SK-N-SH (cell line): ENCODE measurements at regions not wholly inside any gene's neighbourhood (a gene's known extent, or its start where the extent isn't known, plus 50 kb on each side); places are given as distances from the start of the nearest gene placed in this dataset.

Experiments
- CTCF ChIA-PET: fragments of 300-600, 350-600 bp; formaldehyde crosslinking; extraction: SDS; loops from one replicate; lab custom pipeline; 2021; lab: Yijun Ruan, JAX
- POLR2A ChIA-PET: fragments of 350-600 bp; sonication (Branson Sonifier 250); formaldehyde crosslinking; extraction: SDS; loops from one replicate; lab custom pipeline; 2020; ENCODE audit warnings: antibody characterized with exemption, inconsistent platforms; lab: Yijun Ruan, JAX
- DNase-seq: peaks from one replicate; pipeline ENCODE4 v3.0.0; 2012
- H2AFZ ChIP-seq: fragments of 200-600 bp; sonication (generic); 2 replicates; pipeline ENCODE4 v1.8.1; 2016; ENCODE audit warnings: antibody characterized with exemption, mild to moderate bottlenecking, low read depth
- H3F3A ChIP-seq: fragments of 200-600 bp; sonication (generic); replicated peaks from 2 replicates; pipeline ENCODE3; 2016; ENCODE audit warnings: antibody characterized with exemption, mild to moderate bottlenecking; ENCODE audit not compliant: insufficient read depth
- H3K27ac ChIP-seq, 2 experiments: fragments of 200-500 bp in 1 of 2; fragments of 200-600 bp in 1 of 2; sonication (Bioruptor generic) in 1 of 2; sonication (generic), shearing (Covaris generic) in 1 of 2; 2 replicates each; pipeline versions ENCODE4 v1.5.1 to v1.6.1; 2014 to 2016; ENCODE audit warnings: low read depth in 2 of 2, inconsistent platforms in 1 of 2, low read length in 1 of 2, mild to moderate bottlenecking in 1 of 2, mixed read lengths in 1 of 2
- H3K27me3 ChIP-seq: fragments of 200-600 bp; sonication (generic), shearing (Covaris generic); 2 replicates; pipeline ENCODE4 v1.6.1; 2016; ENCODE audit warnings: mixed run types; ENCODE audit not compliant: insufficient read depth
- H3K36me3 ChIP-seq, 2 experiments: fragments of 200-500 bp in 1 of 2; fragments of 200-600 bp in 1 of 2; sonication (Bioruptor generic) in 1 of 2; sonication (generic) in 1 of 2; replicated peaks in 1 of 2; 2 replicates each; pipeline versions ENCODE3 to v1.5.1; 2014 to 2016; ENCODE audit warnings: low read length in 1 of 2, mild to moderate bottlenecking in 1 of 2; ENCODE audit not compliant: insufficient read depth in 2 of 2, control insufficient read depth in 1 of 2
- H3K4me1 ChIP-seq, 2 experiments: fragments of 200-500 bp in 1 of 2; fragments of 200-600 bp in 1 of 2; sonication (Bioruptor generic) in 1 of 2; sonication (generic), shearing (Covaris generic) in 1 of 2; 2 replicates each; pipeline versions ENCODE4 v1.5.1 to v1.6.1; 2014 to 2016; ENCODE audit warnings: low read depth in 1 of 2, low read length in 1 of 2, mixed run types in 1 of 2; ENCODE audit not compliant: insufficient read depth in 2 of 2, control insufficient read depth in 1 of 2
- H3K4me2 ChIP-seq: fragments of 200-600 bp; sonication (generic), shearing (Covaris generic); 2 replicates; pipeline ENCODE4 v1.6.1; 2017; ENCODE audit warnings: mixed run types
- H3K4me3 ChIP-seq, 2 experiments: fragments of 200-500 bp in 1 of 2; fragments of 200-600 bp in 1 of 2; sonication (Bioruptor generic) in 1 of 2; sonication (generic), shearing (Covaris generic) in 1 of 2; 2 replicates each; pipeline versions ENCODE4 v1.5.1 to v1.8.1; 2014 to 2016; ENCODE audit warnings: low read depth in 2 of 2, inconsistent platforms in 1 of 2, low read length in 1 of 2, mild to moderate bottlenecking in 1 of 2, mixed read lengths in 1 of 2, moderate library complexity in 1 of 2
- H3K79me2 ChIP-seq: fragments of 200-600 bp; sonication (generic); 2 replicates; pipeline ENCODE4 v1.8.1; 2017; ENCODE audit warnings: mild to moderate bottlenecking; ENCODE audit not compliant: insufficient read depth
- H3K9ac ChIP-seq: fragments of 200-600 bp; sonication (generic); 2 replicates; pipeline ENCODE4 v1.6.1; 2017; ENCODE audit warnings: mixed run types
- H3K9me2 ChIP-seq: fragments of 200-600 bp; sonication (generic); 2 replicates; pipeline ENCODE4 v1.6.1; 2017; ENCODE audit warnings: mixed run types
- H3K9me3 ChIP-seq: fragments of 200-600 bp; sonication (generic); 2 replicates; pipeline ENCODE4 v1.6.1; 2017; ENCODE audit warnings: mixed run types, mild to moderate bottlenecking, moderate library complexity
- H4K20me1 ChIP-seq: fragments of 200-600 bp; sonication (generic); 2 replicates; pipeline ENCODE4 v1.6.1; 2017; ENCODE audit warnings: mild to moderate bottlenecking, mixed run types; ENCODE audit not compliant: insufficient read depth
- CHD2 ChIP-seq: fragments of 150-350 bp; IDR thresholded peaks from 2 replicates; pipeline ENCODE4 v1.6.1; 2018; ENCODE audit warnings: low read length; ENCODE audit not compliant: partially characterized antibody
- EP300 ChIP-seq, 2 experiments: IDR thresholded peaks; 2 replicates each; pipeline versions ENCODE4 v1.4.0 to v1.6.1; 2012; ENCODE audit warnings: borderline replicate concordance in 1 of 2, low read depth in 1 of 2, low read length in 1 of 2
- FOSL2 ChIP-seq: IDR thresholded peaks from 2 replicates; pipeline ENCODE4 v1.4.0; 2012; ENCODE audit warnings: low read depth, mild to moderate bottlenecking, moderate library complexity, borderline replicate concordance
- GABPA ChIP-seq: IDR thresholded peaks from 2 replicates; pipeline ENCODE4 v1.4.0; 2012; ENCODE audit warnings: low read depth, mild to moderate bottlenecking
- GATA2 ChIP-seq: sonication (generic); formaldehyde crosslinking; IDR thresholded peaks from 2 replicates; pipeline ENCODE4 v1.5.0; 2020; ENCODE audit warnings: mild to moderate bottlenecking, missing genetic modification reagents
- IRF3 ChIP-seq: fragments of 150-350 bp; IDR thresholded peaks from 2 replicates; pipeline ENCODE4 v1.6.1; 2016; ENCODE audit warnings: mild to moderate bottlenecking, low read depth, low read length
- MEF2A ChIP-seq: IDR thresholded peaks from 2 replicates; pipeline ENCODE4 v1.4.0; 2012; ENCODE audit warnings: low read depth, borderline replicate concordance
- MXI1 ChIP-seq: IDR thresholded peaks from 2 replicates; pipeline ENCODE4 v1.6.1; 2012; ENCODE audit warnings: mild to moderate bottlenecking, low read depth, low read length, improper control_type of control experiment
- NFIC ChIP-seq: IDR thresholded peaks from 2 replicates; pipeline ENCODE4 v1.4.0; 2012; ENCODE audit warnings: borderline replicate concordance
- NRF1 ChIP-seq: IDR thresholded peaks from 2 replicates; pipeline ENCODE4 v1.6.1; 2012; ENCODE audit warnings: low read depth, mild to moderate bottlenecking, low read length
- RCOR1 ChIP-seq: fragments of 150-350 bp; IDR thresholded peaks from 2 replicates; pipeline ENCODE4 v1.6.1; 2017; ENCODE audit warnings: antibody characterized with exemption, low read length
- REST ChIP-seq: IDR thresholded peaks from 2 replicates; pipeline ENCODE4 v1.6.1; 2012; ENCODE audit warnings: mild to moderate bottlenecking, low read depth, low read length, moderate library complexity
- SIN3A ChIP-seq: IDR thresholded peaks from 2 replicates; pipeline ENCODE4 v1.6.1; 2012; ENCODE audit warnings: low read depth, mild to moderate bottlenecking, low read length, moderate library complexity, borderline replicate concordance
- TEAD4 ChIP-seq: IDR thresholded peaks from 2 replicates; pipeline ENCODE4 v1.4.0; 2012; ENCODE audit warnings: mild to moderate bottlenecking, borderline replicate concordance; ENCODE audit not compliant: insufficient read depth
- USF2 ChIP-seq: fragments of 150-350 bp; IDR thresholded peaks from 2 replicates; pipeline ENCODE4 v1.6.1; 2017; ENCODE audit warnings: antibody characterized with exemption, low read length, low read depth, borderline replicate concordance
- ZBTB33 ChIP-seq: IDR thresholded peaks from 2 replicates; pipeline ENCODE4 v1.4.0; 2012; ENCODE audit warnings: low read depth, borderline replicate concordance
- WGBS: methylation state at CpG from one replicate; pipeline ENCODE4 v1.1.6; 2017; ENCODE audit warnings: low lambda C conversion rate; 5-methylcytosine and 5-hydroxymethylcytosine counted together

- H3K4me2 ChIP-seq: no peak overlapping the region
- H3K9me3 ChIP-seq: no peaks in the 10 kb centered on the region
- POLR2A ChIA-PET: no interaction called here
- no peaks in the 10 kb centered on the region for H3K9me2 ChIP-seq
- H3K36me3 ChIP-seq: no peaks in the 10 kb centered on the region
- H4K20me1 ChIP-seq: no peaks in the 10 kb centered on the region
- no peak overlapping the region for H3K9ac ChIP-seq
- H3K27ac ChIP-seq: no peak overlapping the region
- no peak overlapping the region for H2AFZ ChIP-seq
- DNase-seq: no peak
- CTCF ChIA-PET: no interaction called here
- H3K27me3 ChIP-seq: no peaks in the 10 kb centered on the region
- H3K79me2 ChIP-seq: no peaks in the 10 kb centered on the region
- TF ChIP-seq USF2 (no peak), EP300 (IDR thresholded peaks at IDR 0.05; ENCODE audit: borderline replicate concordance in 1 of 2, low read depth in 1 of 2, low read length in 1 of 2) (no peak), GABPA (no peak), SIN3A (no peak), REST (no peak), NRF1 (no peak), MEF2A (no peak), IRF3 (no peak), TEAD4 (no peak), ZBTB33 (no peak), NFIC (no peak), MXI1 (no peak), RCOR1 (no peak), GATA2 (CRISPR knock-in tag) (no peak), FOSL2 (no peak), CHD2 (no peak)
- 86% methylated on average over 3 of the region's 3 CpGs for whole genome bisulfite sequencing
- H3K4me3 ChIP-seq: no peak overlapping the region
- no peaks in the 10 kb centered on the region for H3K4me1 ChIP-seq
- no peaks in the 10 kb centered on the region for H3F3A ChIP-seq
Observed at GRCh38 chr13:85373322-85373721, 425.9 kb downstream of the SLITRK6 start.
